HG03097 (cell line): ENCODE measurements at regions not wholly inside any gene's neighbourhood (a gene's known extent, or its start where the extent isn't known, plus 50 kb on each side); places are given as distances from the start of the nearest gene placed in this dataset.
"Not testable (repeated sequence)": the region's sequence is repeated elsewhere in the genome, so short reads cannot be mapped to it uniquely, and the experiment has no call there.

Source experiments
- ATAC-seq: cut with Tn5 transposase; IDR thresholded peaks from one replicate; pipeline ENCODE4 v1.9.1; 2021; ENCODE audit not compliant: unreplicated experiment, low FRiP score

GRCh38 chr17:5896215-5896614, 174.0 kb upstream of the WSCD1 start:
- no peak for ATAC-seq

- ATAC-seq = no peak
Observed at GRCh38 chr17:5897275-5897911, 172.8 kb upstream of the WSCD1 start.

- not testable (repeated sequence) for ATAC-seq
Observed at GRCh38 chr17:5897981-5898380, 172.2 kb upstream of the WSCD1 start.

GRCh38 chr17:5898406-5898805, 171.8 kb upstream of the WSCD1 start:
- ATAC-seq = no peak

- ATAC-seq = no peak
Observed at GRCh38 chr17:5899496-5900195, 170.5 kb upstream of the WSCD1 start.

- ATAC-seq = no peak
Observed at GRCh38 chr17:5901731-5902130, 168.4 kb upstream of the WSCD1 start.

GRCh38 chr17:5902181-5903140, 167.7 kb upstream of the WSCD1 start:
- ATAC-seq = no peak

- no peak for ATAC-seq
Observed at GRCh38 chr17:5911919-5912318, 158.3 kb upstream of the WSCD1 start.

GRCh38 chr17:5913032-5913531, 157.1 kb upstream of the WSCD1 start:
- ATAC-seq = no peak

- ATAC-seq = no peak
Observed at GRCh38 chr17:5913641-5914040, 156.5 kb upstream of the WSCD1 start.

- ATAC-seq = no peak
Observed at GRCh38 chr17:5915337-5915736, 154.8 kb upstream of the WSCD1 start.

- no peak for ATAC-seq
Observed at GRCh38 chr17:5919089-5919488, 151.1 kb upstream of the WSCD1 start.

GRCh38 chr17:5921512-5922282, 148.5 kb upstream of the WSCD1 start:
- no peak for ATAC-seq

- ATAC-seq = no peak
Observed at GRCh38 chr17:5922476-5922875, 147.7 kb upstream of the WSCD1 start.

GRCh38 chr17:5929721-5930120, 140.5 kb upstream of the WSCD1 start:
- ATAC-seq = no peak

- ATAC-seq = not testable (repeated sequence)
Observed at GRCh38 chr17:5930555-5930954, 139.6 kb upstream of the WSCD1 start.

- ATAC-seq = no peak
Observed at GRCh38 chr17:5931616-5932015, 138.6 kb upstream of the WSCD1 start.

- no peak for ATAC-seq
Observed at GRCh38 chr17:5933430-5933829, 136.7 kb upstream of the WSCD1 start.

GRCh38 chr17:5941258-5941657, 128.9 kb upstream of the WSCD1 start:
- ATAC-seq = no peak

GRCh38 chr17:5942687-5943086, 127.5 kb upstream of the WSCD1 start:
- ATAC-seq = no peak
